ENCODE measurements at regions not wholly inside any gene's neighbourhood (a gene's known extent, or its start where the extent isn't known, plus 50 kb on each side); places are given as distances from the start of the nearest gene placed in this dataset.

DNA sequence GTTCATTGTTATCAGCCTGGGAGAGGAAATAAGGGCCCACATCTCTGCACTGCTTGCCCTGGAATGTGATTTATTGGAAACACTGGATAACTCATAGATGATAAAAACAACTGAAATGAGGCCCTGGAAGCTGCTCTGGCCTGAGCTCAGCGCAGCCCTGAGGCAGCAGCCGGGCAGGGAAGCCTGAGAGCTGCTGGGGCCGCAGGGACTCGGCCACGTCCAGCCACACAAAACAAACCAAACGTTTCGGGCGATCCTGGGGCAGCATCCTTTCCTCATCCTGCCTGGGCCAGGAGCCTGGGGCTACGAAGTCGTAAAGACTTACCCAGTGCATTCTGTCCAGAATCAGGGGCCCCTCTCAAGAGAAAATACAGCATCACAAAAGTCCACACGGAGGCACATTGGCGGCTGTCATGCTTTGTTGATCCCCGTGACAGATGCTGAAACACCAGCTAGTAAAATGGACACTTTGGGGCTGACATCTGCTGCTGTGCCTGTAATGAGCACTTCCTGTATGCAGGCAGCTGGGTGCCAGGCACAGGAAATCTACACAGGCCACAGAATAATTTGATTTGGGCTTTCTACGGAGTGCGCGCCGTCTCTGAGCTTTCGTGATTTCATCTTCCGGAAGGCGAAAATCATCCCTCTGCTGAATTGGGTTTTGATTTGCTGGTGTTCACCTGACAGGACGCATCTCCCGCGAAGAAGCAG, 250.6 kb downstream of the EIPR1 start:
- TF ChIP-seq POLR2A (IDR thresholded peaks at IDR 0.05; ENCODE audit: low read depth), result no peak
- TF ChIP-seq EP300 (IDR thresholded peaks at IDR 0.05), result no peak
- TF ChIP-seq, protein P1, sequence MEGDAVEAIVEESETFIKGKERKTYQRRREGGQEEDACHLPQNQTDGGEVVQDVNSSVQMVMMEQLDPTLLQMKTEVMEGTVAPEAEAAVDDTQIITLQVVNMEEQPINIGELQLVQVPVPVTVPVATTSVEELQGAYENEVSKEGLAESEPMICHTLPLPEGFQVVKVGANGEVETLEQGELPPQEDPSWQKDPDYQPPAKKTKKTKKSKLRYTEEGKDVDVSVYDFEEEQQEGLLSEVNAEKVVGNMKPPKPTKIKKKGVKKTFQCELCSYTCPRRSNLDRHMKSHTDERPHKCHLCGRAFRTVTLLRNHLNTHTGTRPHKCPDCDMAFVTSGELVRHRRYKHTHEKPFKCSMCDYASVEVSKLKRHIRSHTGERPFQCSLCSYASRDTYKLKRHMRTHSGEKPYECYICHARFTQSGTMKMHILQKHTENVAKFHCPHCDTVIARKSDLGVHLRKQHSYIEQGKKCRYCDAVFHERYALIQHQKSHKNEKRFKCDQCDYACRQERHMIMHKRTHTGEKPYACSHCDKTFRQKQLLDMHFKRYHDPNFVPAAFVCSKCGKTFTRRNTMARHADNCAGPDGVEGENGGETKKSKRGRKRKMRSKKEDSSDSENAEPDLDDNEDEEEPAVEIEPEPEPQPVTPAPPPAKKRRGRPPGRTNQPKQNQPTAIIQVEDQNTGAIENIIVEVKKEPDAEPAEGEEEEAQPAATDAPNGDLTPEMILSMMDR (IDR thresholded peaks at IDR 0.05), result no peak
- TF ChIP-seq POLR2AphosphoS5 (IDR thresholded peaks at IDR 0.05), result no peak
